Vagina (tissue), 2 donors: ENCODE measurements at regions not wholly inside any gene's neighbourhood (a gene's known extent, or its start where the extent isn't known, plus 50 kb on each side); places are given as distances from the start of the nearest gene placed in this dataset.

ENCODE experiments used
- DNase-seq, 2 donors: peaks; one replicate each; pipeline ENCODE4 v3.0.0-alpha.2; 2017; ENCODE audit errors: extremely low spot score in 2 of 2
- H3K27ac ChIP-seq: fragments of 200-600 bp; sonication (generic); one replicate; pipeline ENCODE4 v1.5.1; 2019
- H3K27me3 ChIP-seq: fragments of 200-600 bp; sonication (generic); one replicate; pipeline ENCODE4 v1.5.1; 2019
- H3K36me3 ChIP-seq, 2 donors: fragments of 200-600 bp; sonication (generic); one replicate each; pipeline ENCODE4 v1.5.1; 2017 to 2019
- H3K4me1 ChIP-seq: fragments of 200-600 bp; sonication (generic); one replicate; pipeline ENCODE4 v1.5.1; 2019
- H3K4me3 ChIP-seq, 2 donors: fragments of 200-600 bp; sonication (generic); 1 replicate in 1 of 2; 2 replicates in 1 of 2; pipeline ENCODE4 v1.5.1; 2016 to 2019
- H3K9me3 ChIP-seq: fragments of 200-600 bp; sonication (generic); one replicate; pipeline ENCODE4 v1.5.1; 2019
- POLR2A ChIP-seq, 2 donors: fragments of 450-650 bp; IDR thresholded peaks; one replicate each; pipeline ENCODE4 v1.6.1; 2017; ENCODE audit warnings: antibody characterized with exemption in 2 of 2, mild to moderate bottlenecking in 2 of 2, moderate library complexity in 2 of 2
- POLR2AphosphoS5 ChIP-seq, 2 donors: sonication (generic); formaldehyde crosslinking; IDR thresholded peaks; one replicate each; pipeline ENCODE4 v1.9.0; 2017; ENCODE audit warnings: antibody characterized with exemption in 2 of 2, mild to moderate bottlenecking in 2 of 2, low read depth in 1 of 2; ENCODE audit not compliant: insufficient read depth in 1 of 2
- intact Hi-C: fragments of 100-400 bp; cut with DNase I; formaldehyde crosslinking; loops from one replicate; pipeline ENCODE4 v1.15.1; 2023
- TF ChIP-seq, protein P1 (sequence below), 3 experiments: fragments of 450-650 bp in 2 of 3; fragments of 200-600 bp in 1 of 3; sonication (generic) in 1 of 3; IDR thresholded peaks; one replicate each; pipeline ENCODE4 v1.5.1; 2017 to 2019; ENCODE audit warnings: antibody characterized with exemption in 3 of 3, mild to moderate bottlenecking in 2 of 3, moderate library complexity in 2 of 3

DNA sequence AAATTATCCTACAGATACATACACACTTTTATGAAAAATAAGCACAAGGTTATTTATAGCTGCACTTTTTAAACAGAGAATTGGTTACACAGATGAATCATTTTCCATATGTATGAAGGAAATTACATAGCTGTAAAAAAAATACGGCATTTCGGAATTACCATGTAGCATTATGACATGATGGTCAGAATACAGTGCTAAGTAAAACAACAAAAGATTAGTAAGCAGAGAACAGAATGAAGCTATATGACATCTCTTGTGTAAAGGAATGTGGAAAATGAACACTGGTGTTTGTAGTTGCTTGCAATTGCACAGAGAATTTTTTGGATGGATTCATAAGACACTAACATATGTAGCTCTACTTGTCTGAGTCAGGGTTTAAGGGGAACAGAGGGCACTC, 1222.0 kb upstream of the PRKX start:
- DNase-seq: no peak
- Histone ChIP-seq H3K36me3 (no peaks in the 10 kb centered on the region), H3K27ac (no peak overlapping the region), H3K9me3 (no peaks in the 10 kb centered on the region), H3K4me3 (no peak overlapping the region), H3K27me3 (no peaks in the 10 kb centered on the region), H3K4me1 (no peaks in the 10 kb centered on the region)
- no peak for TF ChIP-seq POLR2A (IDR thresholded peaks at IDR 0.05)
- intact Hi-C loops: no loop called here

DNA sequence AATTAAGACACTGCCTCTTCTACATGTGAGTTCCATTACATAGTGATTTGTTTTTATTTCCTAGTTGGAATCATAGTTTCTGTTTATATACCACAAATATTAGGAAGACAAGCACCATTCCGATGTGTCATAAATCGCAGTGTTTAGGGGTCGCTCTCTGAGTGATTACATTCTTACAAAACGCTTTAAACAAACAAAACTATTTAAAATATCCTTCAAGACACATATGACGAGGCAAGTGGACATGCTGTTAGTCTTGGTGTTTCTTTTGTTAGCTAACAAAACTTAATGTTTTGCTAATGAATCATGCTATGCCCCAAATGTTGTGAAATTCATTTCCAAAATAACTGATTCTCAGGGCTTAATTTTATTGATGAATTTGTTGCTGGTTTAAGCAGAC, 1219.3 kb upstream of the PRKX start:
- no peaks in the 10 kb centered on the region for H3K36me3 ChIP-seq
- TF ChIP-seq POLR2AphosphoS5 (IDR thresholded peaks at IDR 0.05; ENCODE audit: insufficient read depth in 1 of 2, low read depth in 1 of 2): no peak
- H3K9me3 ChIP-seq: no peaks in the 10 kb centered on the region
- no peaks in the 10 kb centered on the region for H3K4me1 ChIP-seq
- intact Hi-C loops: no loop called here
- no peaks in the 10 kb centered on the region for H3K27me3 ChIP-seq
- H3K27ac ChIP-seq: no peak overlapping the region
- no peak overlapping the region for H3K4me3 ChIP-seq
- DNase-seq: no peak

DNA sequence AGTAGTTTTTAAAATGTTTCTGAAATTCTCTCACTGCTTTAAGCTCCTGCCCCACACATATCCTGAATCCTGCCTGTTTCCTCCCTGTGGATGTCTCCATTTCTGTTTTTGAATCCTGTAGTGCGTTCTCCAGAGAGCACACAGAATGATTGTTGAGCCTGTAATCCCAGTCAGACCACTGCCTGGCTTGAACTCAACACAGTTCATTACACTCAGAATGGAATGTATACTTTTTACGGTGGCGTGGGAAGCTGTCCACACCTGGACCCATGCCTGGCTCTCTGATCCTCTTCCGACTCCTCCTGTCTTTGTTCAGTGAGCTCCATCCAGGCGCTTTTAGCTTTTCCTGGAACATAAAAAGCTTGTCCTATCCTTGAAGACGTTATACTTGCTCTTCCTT, 1217.0 kb upstream of the PRKX start:
- TF ChIP-seq POLR2AphosphoS5 (IDR thresholded peaks at IDR 0.05; ENCODE audit: insufficient read depth in 1 of 2, low read depth in 1 of 2) (no peak), POLR2A (IDR thresholded peaks at IDR 0.05) (no peak)
- TF ChIP-seq, protein P1, sequence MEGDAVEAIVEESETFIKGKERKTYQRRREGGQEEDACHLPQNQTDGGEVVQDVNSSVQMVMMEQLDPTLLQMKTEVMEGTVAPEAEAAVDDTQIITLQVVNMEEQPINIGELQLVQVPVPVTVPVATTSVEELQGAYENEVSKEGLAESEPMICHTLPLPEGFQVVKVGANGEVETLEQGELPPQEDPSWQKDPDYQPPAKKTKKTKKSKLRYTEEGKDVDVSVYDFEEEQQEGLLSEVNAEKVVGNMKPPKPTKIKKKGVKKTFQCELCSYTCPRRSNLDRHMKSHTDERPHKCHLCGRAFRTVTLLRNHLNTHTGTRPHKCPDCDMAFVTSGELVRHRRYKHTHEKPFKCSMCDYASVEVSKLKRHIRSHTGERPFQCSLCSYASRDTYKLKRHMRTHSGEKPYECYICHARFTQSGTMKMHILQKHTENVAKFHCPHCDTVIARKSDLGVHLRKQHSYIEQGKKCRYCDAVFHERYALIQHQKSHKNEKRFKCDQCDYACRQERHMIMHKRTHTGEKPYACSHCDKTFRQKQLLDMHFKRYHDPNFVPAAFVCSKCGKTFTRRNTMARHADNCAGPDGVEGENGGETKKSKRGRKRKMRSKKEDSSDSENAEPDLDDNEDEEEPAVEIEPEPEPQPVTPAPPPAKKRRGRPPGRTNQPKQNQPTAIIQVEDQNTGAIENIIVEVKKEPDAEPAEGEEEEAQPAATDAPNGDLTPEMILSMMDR (IDR thresholded peaks at IDR 0.05): no peak
- Histone ChIP-seq H3K27me3 (no peaks in the 10 kb centered on the region), H3K4me1 (no peaks in the 10 kb centered on the region), H3K36me3 (no peaks in the 10 kb centered on the region), H3K9me3 (no peaks in the 10 kb centered on the region), H3K27ac (no peak overlapping the region), H3K4me3 (no peak overlapping the region)
- intact Hi-C loops: no loop called here
- DNase-seq: no peak

DNA sequence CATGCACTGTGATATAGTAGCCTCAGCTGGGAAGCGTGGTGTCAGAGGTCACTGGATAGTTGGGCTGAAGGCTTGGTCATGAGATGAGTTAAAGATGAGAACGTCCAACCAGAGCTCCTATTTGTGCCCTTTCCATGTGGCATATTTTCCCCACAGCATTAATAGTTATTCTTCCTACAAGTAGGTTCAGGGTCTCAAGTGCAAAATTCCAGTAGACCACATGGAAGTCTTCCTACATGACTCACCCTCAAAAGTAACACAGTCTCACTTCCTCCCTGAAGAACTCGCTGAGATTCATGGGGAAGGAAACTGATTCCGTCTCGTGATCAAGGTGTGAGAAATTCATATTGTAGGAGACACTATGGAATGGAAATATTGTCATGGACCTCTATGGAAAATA, 1212.5 kb upstream of the PRKX start:
- Histone ChIP-seq H3K27ac (no peak overlapping the region), H3K9me3 (no peaks in the 10 kb centered on the region), H3K27me3 (no peaks in the 10 kb centered on the region), H3K4me3 (no peak overlapping the region), H3K36me3 (no peaks in the 10 kb centered on the region), H3K4me1 (no peaks in the 10 kb centered on the region)
- intact Hi-C loops: no loop called here
- TF ChIP-seq POLR2AphosphoS5 (IDR thresholded peaks at IDR 0.05; ENCODE audit: insufficient read depth in 1 of 2, low read depth in 1 of 2): no peak
- DNase-seq: no peak

DNA sequence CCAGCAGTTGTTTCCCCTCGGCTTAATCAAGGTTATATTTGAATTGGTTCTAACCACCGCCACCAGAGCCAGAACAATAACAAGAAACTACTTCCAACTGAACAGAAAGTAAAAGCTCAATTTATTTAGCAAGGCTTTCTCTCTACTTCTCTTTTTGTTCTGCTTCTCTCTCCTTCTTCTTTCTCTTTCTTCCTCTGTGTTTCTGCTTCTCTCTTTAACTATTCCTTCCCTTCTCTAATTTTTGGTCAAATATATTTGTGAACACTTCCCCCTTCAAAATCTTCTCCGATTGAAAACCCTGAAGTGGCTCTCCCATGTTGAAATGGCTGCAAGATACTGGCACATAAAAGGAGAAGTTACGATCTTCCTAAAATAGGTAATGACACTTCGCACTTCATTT, 1195.9 kb upstream of the PRKX start:
- H3K4me1 ChIP-seq: no peaks in the 10 kb centered on the region
- no peaks in the 10 kb centered on the region for H3K27me3 ChIP-seq
- no peak for TF ChIP-seq POLR2A (IDR thresholded peaks at IDR 0.05)
- TF ChIP-seq, protein P1 (IDR thresholded peaks at IDR 0.05): no peak
- no peak for TF ChIP-seq POLR2AphosphoS5 (IDR thresholded peaks at IDR 0.05; ENCODE audit: insufficient read depth in 1 of 2, low read depth in 1 of 2)
- intact Hi-C loops: no loop called here
- no peaks in the 10 kb centered on the region for H3K36me3 ChIP-seq
- no peak for DNase-seq
- H3K4me3 ChIP-seq: no peak overlapping the region
- no peaks in the 10 kb centered on the region for H3K9me3 ChIP-seq
- H3K27ac ChIP-seq: no peak overlapping the region

DNA sequence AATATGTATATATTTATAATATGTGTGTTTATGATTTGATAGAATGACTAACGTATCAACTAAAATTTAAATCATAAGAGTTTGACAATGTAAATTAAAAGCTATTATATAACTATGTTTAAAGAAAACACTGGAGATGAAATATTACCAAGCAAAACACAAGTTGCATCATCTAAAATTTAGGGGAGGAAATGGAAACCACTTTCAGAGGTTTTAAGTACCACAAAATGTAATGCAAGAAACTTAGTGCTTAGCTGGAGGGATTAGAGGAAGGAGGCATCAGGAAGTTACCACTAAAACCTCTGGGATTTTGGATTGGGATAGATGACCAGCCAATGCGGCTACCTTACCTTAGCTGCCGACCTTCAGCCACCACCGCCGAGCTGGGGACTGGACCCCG, 1192.1 kb upstream of the PRKX start:
- no peak overlapping the region for H3K4me3 ChIP-seq
- no peaks in the 10 kb centered on the region for H3K4me1 ChIP-seq
- H3K36me3 ChIP-seq: no peaks in the 10 kb centered on the region
- no peaks in the 10 kb centered on the region for H3K9me3 ChIP-seq
- TF ChIP-seq, protein P1 (IDR thresholded peaks at IDR 0.05): no peak
- TF ChIP-seq POLR2A (IDR thresholded peaks at IDR 0.05): no peak
- TF ChIP-seq POLR2AphosphoS5 (IDR thresholded peaks at IDR 0.05; ENCODE audit: insufficient read depth in 1 of 2, low read depth in 1 of 2): no peak
- H3K27ac ChIP-seq: no peak overlapping the region
- DNase-seq: no peak
- intact Hi-C loops: no loop called here
- no peaks in the 10 kb centered on the region for H3K27me3 ChIP-seq

DNA sequence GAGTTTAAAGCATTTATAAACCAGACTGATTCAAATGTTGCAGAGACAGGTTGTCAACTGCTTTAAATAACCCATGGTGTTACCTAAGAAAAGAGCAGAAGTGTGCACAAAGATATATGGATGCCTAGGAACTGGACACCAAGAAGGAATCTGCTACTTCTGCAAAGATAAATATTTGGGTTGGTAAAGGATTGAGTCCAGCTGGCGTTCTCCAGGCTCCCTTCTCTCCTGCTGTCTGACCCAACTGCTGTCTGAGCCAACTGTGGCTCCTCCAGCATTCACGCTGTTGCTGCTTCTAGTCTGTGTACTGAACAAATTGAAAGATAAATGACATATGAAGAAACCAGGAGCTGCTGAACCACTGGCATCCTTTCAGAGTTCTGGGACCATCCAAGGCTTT, 1167.8 kb upstream of the PRKX start:
- no peak overlapping the region for H3K4me3 ChIP-seq
- H3K27ac ChIP-seq: no peak overlapping the region
- no peak for DNase-seq
- intact Hi-C loops: no loop called here
- TF ChIP-seq POLR2A (IDR thresholded peaks at IDR 0.05) (no peak), POLR2AphosphoS5 (IDR thresholded peaks at IDR 0.05; ENCODE audit: insufficient read depth in 1 of 2, low read depth in 1 of 2) (no peak)
- TF ChIP-seq, protein P1 (IDR thresholded peaks at IDR 0.05): no peak
- no peaks in the 10 kb centered on the region for H3K9me3 ChIP-seq
- no peaks in the 10 kb centered on the region for H3K27me3 ChIP-seq
- no peaks in the 10 kb centered on the region for H3K4me1 ChIP-seq
- H3K36me3 ChIP-seq: no peaks in the 10 kb centered on the region
